SK-N-SH (cell line): ENCODE measurements at regions not wholly inside any gene's neighbourhood (a gene's known extent, or its start where the extent isn't known, plus 50 kb on each side); places are given as distances from the start of the nearest gene placed in this dataset.

Source experiments
- CTCF ChIA-PET: fragments of 300-600, 350-600 bp; formaldehyde crosslinking; extraction: SDS; loops from one replicate; lab custom pipeline; 2021; lab: Yijun Ruan, JAX
- POLR2A ChIA-PET: fragments of 350-600 bp; sonication (Branson Sonifier 250); formaldehyde crosslinking; extraction: SDS; loops from one replicate; lab custom pipeline; 2020; ENCODE audit warnings: antibody characterized with exemption, inconsistent platforms; lab: Yijun Ruan, JAX
- DNase-seq: peaks from one replicate; pipeline ENCODE4 v3.0.0; 2012
- H2AFZ ChIP-seq: fragments of 200-600 bp; sonication (generic); 2 replicates; pipeline ENCODE4 v1.8.1; 2016; ENCODE audit warnings: antibody characterized with exemption, mild to moderate bottlenecking, low read depth
- H3F3A ChIP-seq: fragments of 200-600 bp; sonication (generic); replicated peaks from 2 replicates; pipeline ENCODE3; 2016; ENCODE audit warnings: antibody characterized with exemption, mild to moderate bottlenecking; ENCODE audit not compliant: insufficient read depth
- H3K27ac ChIP-seq, 2 experiments: fragments of 200-500 bp in 1 of 2; fragments of 200-600 bp in 1 of 2; sonication (Bioruptor generic) in 1 of 2; sonication (generic), shearing (Covaris generic) in 1 of 2; 2 replicates each; pipeline versions ENCODE4 v1.5.1 to v1.6.1; 2014 to 2016; ENCODE audit warnings: low read depth in 2 of 2, inconsistent platforms in 1 of 2, low read length in 1 of 2, mild to moderate bottlenecking in 1 of 2, mixed read lengths in 1 of 2
- H3K27me3 ChIP-seq: fragments of 200-600 bp; sonication (generic), shearing (Covaris generic); 2 replicates; pipeline ENCODE4 v1.6.1; 2016; ENCODE audit warnings: mixed run types; ENCODE audit not compliant: insufficient read depth
- H3K36me3 ChIP-seq, 2 experiments: fragments of 200-500 bp in 1 of 2; fragments of 200-600 bp in 1 of 2; sonication (Bioruptor generic) in 1 of 2; sonication (generic) in 1 of 2; replicated peaks in 1 of 2; 2 replicates each; pipeline versions ENCODE3 to v1.5.1; 2014 to 2016; ENCODE audit warnings: low read length in 1 of 2, mild to moderate bottlenecking in 1 of 2; ENCODE audit not compliant: insufficient read depth in 2 of 2, control insufficient read depth in 1 of 2
- H3K4me1 ChIP-seq, 2 experiments: fragments of 200-500 bp in 1 of 2; fragments of 200-600 bp in 1 of 2; sonication (Bioruptor generic) in 1 of 2; sonication (generic), shearing (Covaris generic) in 1 of 2; 2 replicates each; pipeline versions ENCODE4 v1.5.1 to v1.6.1; 2014 to 2016; ENCODE audit warnings: low read depth in 1 of 2, low read length in 1 of 2, mixed run types in 1 of 2; ENCODE audit not compliant: insufficient read depth in 2 of 2, control insufficient read depth in 1 of 2
- H3K4me2 ChIP-seq: fragments of 200-600 bp; sonication (generic), shearing (Covaris generic); 2 replicates; pipeline ENCODE4 v1.6.1; 2017; ENCODE audit warnings: mixed run types
- H3K4me3 ChIP-seq, 2 experiments: fragments of 200-500 bp in 1 of 2; fragments of 200-600 bp in 1 of 2; sonication (Bioruptor generic) in 1 of 2; sonication (generic), shearing (Covaris generic) in 1 of 2; 2 replicates each; pipeline versions ENCODE4 v1.5.1 to v1.8.1; 2014 to 2016; ENCODE audit warnings: low read depth in 2 of 2, inconsistent platforms in 1 of 2, low read length in 1 of 2, mild to moderate bottlenecking in 1 of 2, mixed read lengths in 1 of 2, moderate library complexity in 1 of 2
- H3K79me2 ChIP-seq: fragments of 200-600 bp; sonication (generic); 2 replicates; pipeline ENCODE4 v1.8.1; 2017; ENCODE audit warnings: mild to moderate bottlenecking; ENCODE audit not compliant: insufficient read depth
- H3K9ac ChIP-seq: fragments of 200-600 bp; sonication (generic); 2 replicates; pipeline ENCODE4 v1.6.1; 2017; ENCODE audit warnings: mixed run types
- H3K9me2 ChIP-seq: fragments of 200-600 bp; sonication (generic); 2 replicates; pipeline ENCODE4 v1.6.1; 2017; ENCODE audit warnings: mixed run types
- H3K9me3 ChIP-seq: fragments of 200-600 bp; sonication (generic); 2 replicates; pipeline ENCODE4 v1.6.1; 2017; ENCODE audit warnings: mixed run types, mild to moderate bottlenecking, moderate library complexity
- H4K20me1 ChIP-seq: fragments of 200-600 bp; sonication (generic); 2 replicates; pipeline ENCODE4 v1.6.1; 2017; ENCODE audit warnings: mild to moderate bottlenecking, mixed run types; ENCODE audit not compliant: insufficient read depth
- CHD2 ChIP-seq: fragments of 150-350 bp; IDR thresholded peaks from 2 replicates; pipeline ENCODE4 v1.6.1; 2018; ENCODE audit warnings: low read length; ENCODE audit not compliant: partially characterized antibody
- EZH2phosphoT487 ChIP-seq: fragments of 200-600 bp; sonication (generic); IDR thresholded peaks from 2 replicates; pipeline ENCODE4 v1.6.1; 2017; ENCODE audit warnings: low read depth, mixed run types, mild to moderate bottlenecking, antibody characterized with exemption, moderate library complexity, borderline replicate concordance
- FOSL2 ChIP-seq: IDR thresholded peaks from 2 replicates; pipeline ENCODE4 v1.4.0; 2012; ENCODE audit warnings: low read depth, mild to moderate bottlenecking, moderate library complexity, borderline replicate concordance
- GABPA ChIP-seq: IDR thresholded peaks from 2 replicates; pipeline ENCODE4 v1.4.0; 2012; ENCODE audit warnings: low read depth, mild to moderate bottlenecking
- GATA2 ChIP-seq: sonication (generic); formaldehyde crosslinking; IDR thresholded peaks from 2 replicates; pipeline ENCODE4 v1.5.0; 2020; ENCODE audit warnings: mild to moderate bottlenecking, missing genetic modification reagents
- JUND ChIP-seq: IDR thresholded peaks from 2 replicates; pipeline ENCODE4 v1.4.0; 2012
- MXI1 ChIP-seq: IDR thresholded peaks from 2 replicates; pipeline ENCODE4 v1.6.1; 2012; ENCODE audit warnings: mild to moderate bottlenecking, low read depth, low read length, improper control_type of control experiment
- NRF1 ChIP-seq: IDR thresholded peaks from 2 replicates; pipeline ENCODE4 v1.6.1; 2012; ENCODE audit warnings: low read depth, mild to moderate bottlenecking, low read length
- RFX5 ChIP-seq: IDR thresholded peaks from 2 replicates; pipeline ENCODE4 v1.6.1; 2012; ENCODE audit warnings: mild to moderate bottlenecking, improper control_type of control experiment, low read length
- RXRA ChIP-seq: IDR thresholded peaks from 2 replicates; pipeline ENCODE4 v1.4.0; 2012; ENCODE audit warnings: low read depth, mild to moderate bottlenecking, borderline replicate concordance
- TAF1 ChIP-seq: IDR thresholded peaks from 2 replicates; pipeline ENCODE4 v1.6.1; 2012; ENCODE audit warnings: low read depth, mild to moderate bottlenecking, low read length, moderate library complexity, borderline replicate concordance
- TCF12 ChIP-seq: IDR thresholded peaks from 2 replicates; pipeline ENCODE4 v1.4.0; 2012
- WGBS: methylation state at CpG from one replicate; pipeline ENCODE4 v1.1.6; 2017; ENCODE audit warnings: low lambda C conversion rate; 5-methylcytosine and 5-hydroxymethylcytosine counted together
- TF ChIP-seq, protein P1 (sequence below): fragments of 150-350 bp; IDR thresholded peaks from 2 replicates; pipeline ENCODE4 v1.6.1; 2017; ENCODE audit warnings: antibody characterized with exemption, low read length, low read depth, borderline replicate concordance
- TF ChIP-seq, protein P2 (sequence below): IDR thresholded peaks from 2 replicates; pipeline ENCODE4 v1.4.0; 2012; ENCODE audit warnings: low read depth, borderline replicate concordance
- TF ChIP-seq, protein P3 (sequence below): IDR thresholded peaks from 2 replicates; pipeline ENCODE4 v1.6.1; 2012; ENCODE audit warnings: mild to moderate bottlenecking, low read depth, low read length, moderate library complexity
- TF ChIP-seq, protein P4 (sequence below): IDR thresholded peaks from 2 replicates; pipeline ENCODE4; 2012
- TF ChIP-seq, protein P5 (sequence below): IDR thresholded peaks from 2 replicates; pipeline ENCODE4 v1.4.0; 2012; ENCODE audit warnings: low read depth

DNA sequence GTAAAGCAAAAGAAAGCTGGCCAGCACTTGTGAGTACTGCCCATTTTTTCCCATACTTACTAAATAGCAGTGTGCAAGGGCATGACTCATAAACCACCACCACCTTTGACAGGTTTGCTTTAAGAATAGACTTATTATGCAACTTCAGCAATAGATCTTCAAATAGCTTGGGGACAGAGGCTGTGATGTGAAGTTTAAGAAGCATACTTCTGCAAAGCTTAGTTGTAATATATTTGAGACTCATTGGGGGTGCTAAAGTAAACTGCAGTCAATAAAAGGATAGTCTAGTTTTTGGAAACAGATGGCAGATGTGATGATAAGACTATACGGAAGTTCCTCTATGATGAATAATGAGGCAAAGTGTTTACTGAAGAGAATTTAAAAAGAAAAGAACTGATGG is 210.0 kb downstream of the PLA2G4A start:
- H2AFZ ChIP-seq: no peak overlapping the region
- H3F3A ChIP-seq: no peaks in the 10 kb centered on the region
- H3K4me3 ChIP-seq: no peak overlapping the region
- H3K27ac ChIP-seq: no peak overlapping the region
- H3K27me3 ChIP-seq: no peaks in the 10 kb centered on the region
- no peaks in the 10 kb centered on the region for H3K9me2 ChIP-seq
- 20% methylated on average over 1 of the region's 1 CpG for WGBS
- DNase-seq: no peak
- no peaks in the 10 kb centered on the region for H4K20me1 ChIP-seq
- no peaks in the 10 kb centered on the region; a peak in 1 of 4 replicates for H3K4me1 ChIP-seq
- CTCF ChIA-PET: interaction anchor here (1.0 kb wide), 1 partner anchor 12 kb away, joined by 4 read pairs; no protein-coding TSS in a partner anchor
- POLR2A ChIA-PET: no interaction called here
- H3K36me3 ChIP-seq: no peaks in the 10 kb centered on the region
- H3K9me3 ChIP-seq: no peaks in the 10 kb centered on the region
- H3K9ac ChIP-seq: no peak overlapping the region
- TF ChIP-seq, protein P1, sequence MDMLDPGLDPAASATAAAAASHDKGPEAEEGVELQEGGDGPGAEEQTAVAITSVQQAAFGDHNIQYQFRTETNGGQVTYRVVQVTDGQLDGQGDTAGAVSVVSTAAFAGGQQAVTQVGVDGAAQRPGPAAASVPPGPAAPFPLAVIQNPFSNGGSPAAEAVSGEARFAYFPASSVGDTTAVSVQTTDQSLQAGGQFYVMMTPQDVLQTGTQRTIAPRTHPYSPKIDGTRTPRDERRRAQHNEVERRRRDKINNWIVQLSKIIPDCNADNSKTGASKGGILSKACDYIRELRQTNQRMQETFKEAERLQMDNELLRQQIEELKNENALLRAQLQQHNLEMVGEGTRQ: no peak
- TF ChIP-seq, protein P2, sequence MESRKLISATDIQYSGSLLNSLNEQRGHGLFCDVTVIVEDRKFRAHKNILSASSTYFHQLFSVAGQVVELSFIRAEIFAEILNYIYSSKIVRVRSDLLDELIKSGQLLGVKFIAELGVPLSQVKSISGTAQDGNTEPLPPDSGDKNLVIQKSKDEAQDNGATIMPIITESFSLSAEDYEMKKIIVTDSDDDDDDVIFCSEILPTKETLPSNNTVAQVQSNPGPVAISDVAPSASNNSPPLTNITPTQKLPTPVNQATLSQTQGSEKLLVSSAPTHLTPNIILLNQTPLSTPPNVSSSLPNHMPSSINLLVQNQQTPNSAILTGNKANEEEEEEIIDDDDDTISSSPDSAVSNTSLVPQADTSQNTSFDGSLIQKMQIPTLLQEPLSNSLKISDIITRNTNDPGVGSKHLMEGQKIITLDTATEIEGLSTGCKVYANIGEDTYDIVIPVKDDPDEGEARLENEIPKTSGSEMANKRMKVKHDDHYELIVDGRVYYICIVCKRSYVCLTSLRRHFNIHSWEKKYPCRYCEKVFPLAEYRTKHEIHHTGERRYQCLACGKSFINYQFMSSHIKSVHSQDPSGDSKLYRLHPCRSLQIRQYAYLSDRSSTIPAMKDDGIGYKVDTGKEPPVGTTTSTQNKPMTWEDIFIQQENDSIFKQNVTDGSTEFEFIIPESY: no peak
- TF ChIP-seq FOSL2 (0 out of 2 replicates have a peak, but pooled peaks have one; percentile 12), RFX5 (no peak), JUND (peak; percentile 23; the same call in 1 of the 2 replicates), NRF1 (no peak), TCF12 (peak; percentile 34)
- TF ChIP-seq, protein P3, sequence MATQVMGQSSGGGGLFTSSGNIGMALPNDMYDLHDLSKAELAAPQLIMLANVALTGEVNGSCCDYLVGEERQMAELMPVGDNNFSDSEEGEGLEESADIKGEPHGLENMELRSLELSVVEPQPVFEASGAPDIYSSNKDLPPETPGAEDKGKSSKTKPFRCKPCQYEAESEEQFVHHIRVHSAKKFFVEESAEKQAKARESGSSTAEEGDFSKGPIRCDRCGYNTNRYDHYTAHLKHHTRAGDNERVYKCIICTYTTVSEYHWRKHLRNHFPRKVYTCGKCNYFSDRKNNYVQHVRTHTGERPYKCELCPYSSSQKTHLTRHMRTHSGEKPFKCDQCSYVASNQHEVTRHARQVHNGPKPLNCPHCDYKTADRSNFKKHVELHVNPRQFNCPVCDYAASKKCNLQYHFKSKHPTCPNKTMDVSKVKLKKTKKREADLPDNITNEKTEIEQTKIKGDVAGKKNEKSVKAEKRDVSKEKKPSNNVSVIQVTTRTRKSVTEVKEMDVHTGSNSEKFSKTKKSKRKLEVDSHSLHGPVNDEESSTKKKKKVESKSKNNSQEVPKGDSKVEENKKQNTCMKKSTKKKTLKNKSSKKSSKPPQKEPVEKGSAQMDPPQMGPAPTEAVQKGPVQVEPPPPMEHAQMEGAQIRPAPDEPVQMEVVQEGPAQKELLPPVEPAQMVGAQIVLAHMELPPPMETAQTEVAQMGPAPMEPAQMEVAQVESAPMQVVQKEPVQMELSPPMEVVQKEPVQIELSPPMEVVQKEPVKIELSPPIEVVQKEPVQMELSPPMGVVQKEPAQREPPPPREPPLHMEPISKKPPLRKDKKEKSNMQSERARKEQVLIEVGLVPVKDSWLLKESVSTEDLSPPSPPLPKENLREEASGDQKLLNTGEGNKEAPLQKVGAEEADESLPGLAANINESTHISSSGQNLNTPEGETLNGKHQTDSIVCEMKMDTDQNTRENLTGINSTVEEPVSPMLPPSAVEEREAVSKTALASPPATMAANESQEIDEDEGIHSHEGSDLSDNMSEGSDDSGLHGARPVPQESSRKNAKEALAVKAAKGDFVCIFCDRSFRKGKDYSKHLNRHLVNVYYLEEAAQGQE: no peak
- no peak overlapping the region for H3K4me2 ChIP-seq
- H3K79me2 ChIP-seq: no peaks in the 10 kb centered on the region

DNA sequence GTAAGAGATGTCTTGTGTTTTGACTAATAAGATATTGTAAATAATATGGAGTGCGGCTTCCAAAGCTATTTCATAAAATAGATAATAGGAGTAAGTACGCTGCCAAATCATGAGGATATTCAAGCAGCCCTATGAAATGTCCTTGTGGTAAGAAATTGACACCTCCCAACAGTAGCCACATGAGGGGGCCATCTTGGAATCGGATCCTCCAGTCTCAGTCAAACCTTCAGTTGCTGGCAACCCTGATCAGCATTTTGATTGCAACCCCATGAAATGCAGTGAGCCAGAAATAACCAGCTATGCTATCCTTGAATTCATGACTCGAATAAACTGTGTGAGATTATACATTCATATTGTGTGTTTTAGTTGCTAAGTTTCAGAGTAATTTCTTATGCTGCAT is 212.4 kb downstream of the PLA2G4A start:
- ChIA-PET CTCF (interaction anchor here (0.7 kb wide), 1 partner anchor 224 kb away, joined by 3 read pairs; no protein-coding TSS in a partner anchor), POLR2A (no interaction called here)
- no peak for TF ChIP-seq TAF1
- TF ChIP-seq JUND: no peak
- TF ChIP-seq NRF1: no peak
- TF ChIP-seq TCF12: no peak
- no peak for TF ChIP-seq CHD2
- TF ChIP-seq RXRA: no peak
- TF ChIP-seq EZH2phosphoT487: no peak
- no peak for TF ChIP-seq MXI1
- TF ChIP-seq, protein P4, sequence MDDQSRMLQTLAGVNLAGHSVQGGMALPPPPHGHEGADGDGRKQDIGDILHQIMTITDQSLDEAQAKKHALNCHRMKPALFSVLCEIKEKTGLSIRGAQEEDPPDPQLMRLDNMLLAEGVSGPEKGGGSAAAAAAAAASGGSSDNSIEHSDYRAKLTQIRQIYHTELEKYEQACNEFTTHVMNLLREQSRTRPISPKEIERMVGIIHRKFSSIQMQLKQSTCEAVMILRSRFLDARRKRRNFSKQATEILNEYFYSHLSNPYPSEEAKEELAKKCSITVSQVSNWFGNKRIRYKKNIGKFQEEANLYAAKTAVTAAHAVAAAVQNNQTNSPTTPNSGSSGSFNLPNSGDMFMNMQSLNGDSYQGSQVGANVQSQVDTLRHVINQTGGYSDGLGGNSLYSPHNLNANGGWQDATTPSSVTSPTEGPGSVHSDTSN: no peak
- no peak for TF ChIP-seq GABPA
- TF ChIP-seq, protein P5, sequence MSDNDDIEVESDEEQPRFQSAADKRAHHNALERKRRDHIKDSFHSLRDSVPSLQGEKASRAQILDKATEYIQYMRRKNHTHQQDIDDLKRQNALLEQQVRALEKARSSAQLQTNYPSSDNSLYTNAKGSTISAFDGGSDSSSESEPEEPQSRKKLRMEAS: no peak
- no peak for TF ChIP-seq GATA2 (CRISPR knock-in tag)
- Histone ChIP-seq H3K79me2 (no peaks in the 10 kb centered on the region), H3K9me2 (no peaks in the 10 kb centered on the region), H3K4me2 (no peak overlapping the region), H3K9me3 (no peaks in the 10 kb centered on the region), H3K27ac (no peak overlapping the region), H3F3A (no peaks in the 10 kb centered on the region), H2AFZ (no peak overlapping the region), H3K4me3 (no peak overlapping the region), H3K36me3 (no peaks in the 10 kb centered on the region), H3K4me1 (no peaks in the 10 kb centered on the region; a peak in 1 of 4 replicates), H4K20me1 (no peaks in the 10 kb centered on the region), H3K9ac (no peak overlapping the region), H3K27me3 (no peaks in the 10 kb centered on the region)
- DNase-seq: no peak
- 54% methylated on average over 4 of the region's 4 CpGs for WGBS
